ENCODE measurements at regions not wholly inside any gene's neighbourhood (a gene's known extent, or its start where the extent isn't known, plus 50 kb on each side); places are given as distances from the start of the nearest gene placed in this dataset.
A peak's percentile ranks its signal among the peaks of the same experiment; 100 is the strongest.

DNA sequence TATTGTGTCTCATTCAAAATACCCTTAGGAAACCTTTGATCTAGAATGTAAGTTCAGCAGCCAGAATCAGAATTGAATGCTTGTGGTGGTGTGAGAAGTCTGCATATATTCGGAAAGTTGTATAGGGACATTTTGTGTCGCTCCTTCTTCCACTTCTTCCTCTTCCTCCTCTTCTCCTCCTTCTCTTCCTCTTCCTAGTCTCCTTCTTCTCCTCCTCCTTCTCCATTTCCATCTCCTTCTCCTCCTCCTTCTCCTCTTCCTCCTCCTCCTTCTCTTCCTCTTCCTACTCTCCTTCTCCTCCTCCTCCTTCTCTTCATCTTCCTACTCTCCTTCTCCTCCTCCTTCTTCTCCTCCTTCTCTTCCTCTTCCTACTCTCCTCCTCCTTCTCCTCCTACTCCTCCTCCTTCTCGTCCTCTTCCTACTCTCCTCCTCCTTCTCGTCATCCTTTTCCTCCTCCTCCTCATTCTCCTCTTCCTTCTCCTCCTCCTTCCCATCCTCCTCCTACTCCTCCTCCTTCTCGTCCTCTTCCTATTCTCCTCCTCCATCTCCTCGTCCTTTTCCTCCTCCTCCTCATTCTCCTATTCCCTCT is 749.3 kb upstream of the GOLIM4 start:
- DNase-seq (ENCODE audit: low read depth in 2 of 2): no peak

GRCh38 chr3:168844472-168844871 is 748.7 kb upstream of the GOLIM4 start:
- no peak for DNase-seq (ENCODE audit: low read depth in 2 of 2)

DNA sequence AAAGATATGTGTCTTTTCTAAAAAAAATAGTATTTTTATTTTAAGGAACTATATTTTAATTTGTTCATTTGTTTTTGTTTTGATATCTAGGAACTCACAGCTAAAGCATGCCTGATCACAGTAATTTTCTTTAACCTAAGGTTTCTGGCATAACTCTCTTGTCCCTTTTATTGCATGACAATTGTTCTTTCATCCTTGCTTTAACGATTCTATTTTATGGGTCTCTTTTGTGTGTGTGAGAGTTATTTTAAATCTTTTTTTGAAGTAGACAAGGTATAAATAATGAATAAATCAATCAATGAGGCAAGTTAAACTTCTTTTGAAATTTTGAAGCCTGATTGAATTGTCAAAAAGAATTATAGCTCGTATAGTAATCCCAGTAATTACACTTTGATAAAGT is 747.8 kb upstream of the GOLIM4 start:
- no peak for DNase-seq (ENCODE audit: low read depth in 2 of 2)

- no peak for DNase-seq (ENCODE audit: low read depth in 2 of 2)
Observed at GRCh38 chr3:168839653-168840052, 743.9 kb upstream of the GOLIM4 start.

GRCh38 chr3:168834558-168834957 is 738.8 kb upstream of the GOLIM4 start:
- no peak for DNase-seq (ENCODE audit: low read depth in 2 of 2)

GRCh38 chr3:168828943-168829342 is 733.2 kb upstream of the GOLIM4 start:
- no peak for DNase-seq (ENCODE audit: low read depth in 2 of 2)

DNA sequence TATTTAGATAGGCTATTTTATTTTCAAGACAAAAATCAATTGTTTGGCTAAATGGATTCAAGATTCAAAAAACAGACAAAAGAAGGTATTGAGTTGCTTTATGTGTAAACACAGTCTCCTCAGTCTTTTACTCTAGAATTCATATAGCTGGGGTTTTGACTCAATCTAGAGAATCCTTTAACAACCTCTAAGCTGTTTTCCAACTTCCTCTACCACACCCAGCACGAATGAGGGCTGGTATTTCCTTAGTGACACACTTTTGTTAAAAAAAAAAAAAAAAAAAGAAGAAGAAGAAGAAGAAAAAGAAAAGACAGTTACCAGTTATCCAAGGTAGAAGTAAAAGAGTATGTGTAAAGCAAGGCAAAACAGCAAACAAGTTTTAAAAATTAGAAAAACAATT is 732.8 kb upstream of the GOLIM4 start:
- no peak for DNase-seq (ENCODE audit: low read depth in 2 of 2)

DNA sequence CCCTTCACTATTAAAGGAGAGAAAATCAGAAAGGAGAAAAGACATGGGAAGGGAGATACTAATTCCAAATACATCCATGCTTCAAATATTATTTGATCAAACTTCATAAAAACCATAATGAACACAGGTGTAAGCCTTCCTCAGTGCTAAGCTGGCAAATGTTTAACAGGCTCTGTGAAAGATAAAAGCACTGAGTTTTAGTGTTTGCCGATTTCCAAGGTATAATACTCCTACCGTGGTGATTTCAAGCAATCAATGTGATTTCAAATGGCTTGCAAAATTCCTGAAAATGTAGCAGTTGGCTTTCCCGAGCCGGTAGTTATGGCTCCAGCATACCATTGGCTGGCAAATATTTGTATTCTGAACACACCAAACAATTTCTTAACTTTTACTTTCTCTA is 732.3 kb upstream of the GOLIM4 start:
- no peak for DNase-seq (ENCODE audit: low read depth in 2 of 2)

GRCh38 chr3:168824107-168824506 is 728.4 kb upstream of the GOLIM4 start:
- DNase-seq (ENCODE audit: low read depth in 2 of 2): no peak

- no peak for DNase-seq (ENCODE audit: low read depth in 2 of 2)
Observed at GRCh38 chr3:168823466-168823865, 727.7 kb upstream of the GOLIM4 start.

GRCh38 chr3:168820810-168821415 is 725.2 kb upstream of the GOLIM4 start:
- no peak for DNase-seq (ENCODE audit: low read depth in 2 of 2)

- no peak for DNase-seq (ENCODE audit: low read depth in 2 of 2)
Observed at GRCh38 chr3:168817177-168817576, 721.5 kb upstream of the GOLIM4 start.

DNA sequence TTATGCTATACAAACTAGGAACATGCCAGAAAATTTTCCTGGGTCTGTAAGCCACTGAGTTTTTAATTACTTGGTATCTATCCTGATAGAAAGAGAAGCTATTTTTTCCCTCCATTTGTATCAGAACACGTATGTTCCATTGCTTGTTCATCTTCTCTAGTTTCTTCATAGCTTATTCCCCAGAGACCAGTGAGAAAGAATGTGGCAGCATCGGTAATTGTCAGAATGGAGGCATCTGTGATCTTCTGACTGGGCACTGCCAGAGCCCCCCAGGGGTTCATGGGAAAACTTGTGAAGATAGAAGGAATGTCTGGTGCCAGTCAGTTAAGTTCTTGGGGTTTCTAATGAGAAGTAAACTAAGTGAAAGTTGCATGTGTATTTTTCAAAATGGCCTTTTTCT is 720.2 kb upstream of the GOLIM4 start:
- DNase-seq (ENCODE audit: low read depth in 2 of 2): no peak

DNA sequence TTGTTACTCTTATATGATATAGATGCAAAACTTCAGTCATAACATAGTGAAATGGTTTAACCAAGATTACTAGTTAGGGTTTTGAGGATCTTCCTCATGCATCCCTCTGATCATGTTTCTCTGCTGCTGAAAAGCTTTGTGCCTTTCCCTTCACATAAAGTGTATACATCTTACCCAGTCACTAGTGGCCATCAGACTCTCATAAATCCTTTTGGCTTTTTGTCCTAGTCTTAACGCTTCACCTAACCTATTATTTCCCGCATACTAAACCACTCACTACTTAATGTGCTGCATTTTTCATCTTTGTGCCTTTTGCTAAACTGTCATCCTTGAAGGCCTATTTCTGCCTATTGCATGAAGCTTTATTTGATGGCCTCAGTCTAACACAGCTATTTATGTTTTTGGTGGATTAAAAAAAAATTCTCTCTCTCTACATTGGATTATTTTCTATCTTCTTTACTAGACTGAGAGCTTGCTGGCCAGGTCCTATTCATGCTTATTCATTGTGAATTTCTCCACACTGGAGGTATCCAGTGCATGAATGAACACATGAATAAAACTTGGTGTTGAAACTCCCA is 717.6 kb upstream of the GOLIM4 start:
- DNase-seq (ENCODE audit: low read depth in 2 of 2): no peak

- no peak for DNase-seq (ENCODE audit: low read depth in 2 of 2)
Observed at GRCh38 chr3:168812234-168812633, 716.5 kb upstream of the GOLIM4 start.

GRCh38 chr3:168808596-168808995 is 712.9 kb upstream of the GOLIM4 start:
- DNase-seq (ENCODE audit: low read depth in 2 of 2): no peak

DNA sequence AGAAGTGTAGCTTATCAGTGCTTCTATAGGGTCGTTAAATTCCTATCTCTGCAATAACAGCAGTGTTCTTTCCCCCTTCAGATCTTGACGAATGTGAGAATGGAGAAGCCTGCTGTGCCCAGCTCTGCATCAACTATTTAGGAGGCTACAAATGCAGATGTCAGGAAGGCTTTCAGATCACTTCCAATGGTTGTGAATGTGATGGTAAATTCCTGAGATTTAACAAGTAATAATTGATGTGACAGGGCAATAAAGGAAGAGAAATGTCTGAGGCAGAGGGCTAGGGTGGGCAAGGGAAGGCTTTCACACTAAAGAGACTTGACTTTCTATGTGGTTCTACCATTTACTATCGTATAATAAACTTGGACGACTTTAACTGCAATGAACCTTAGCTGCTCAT is 711.7 kb upstream of the GOLIM4 start:
- no peak for DNase-seq (ENCODE audit: low read depth in 2 of 2)

DNA sequence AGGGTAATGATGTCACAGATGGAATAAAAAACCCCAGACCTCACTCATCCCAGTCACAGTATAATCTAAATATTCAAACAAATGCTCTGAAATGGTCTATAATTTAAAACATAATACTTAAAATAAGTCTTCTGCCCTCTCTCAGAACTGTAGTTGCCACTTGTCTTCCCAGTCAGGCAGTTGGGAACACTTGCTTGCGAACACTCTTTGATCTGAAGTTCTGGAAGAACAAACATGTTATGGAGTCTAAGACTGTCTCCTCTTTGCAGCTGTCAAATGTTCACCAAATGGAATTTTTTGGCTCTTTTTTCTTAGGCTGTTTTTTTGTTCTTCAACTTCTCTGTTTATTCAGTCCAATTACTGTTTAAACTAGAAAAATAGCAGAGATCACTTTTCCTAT is 711.1 kb upstream of the GOLIM4 start:
- no peak for DNase-seq (ENCODE audit: low read depth in 2 of 2)

- DNase-seq (ENCODE audit: low read depth in 2 of 2): no peak
Observed at GRCh38 chr3:168803536-168803935, 707.8 kb upstream of the GOLIM4 start.

DNA sequence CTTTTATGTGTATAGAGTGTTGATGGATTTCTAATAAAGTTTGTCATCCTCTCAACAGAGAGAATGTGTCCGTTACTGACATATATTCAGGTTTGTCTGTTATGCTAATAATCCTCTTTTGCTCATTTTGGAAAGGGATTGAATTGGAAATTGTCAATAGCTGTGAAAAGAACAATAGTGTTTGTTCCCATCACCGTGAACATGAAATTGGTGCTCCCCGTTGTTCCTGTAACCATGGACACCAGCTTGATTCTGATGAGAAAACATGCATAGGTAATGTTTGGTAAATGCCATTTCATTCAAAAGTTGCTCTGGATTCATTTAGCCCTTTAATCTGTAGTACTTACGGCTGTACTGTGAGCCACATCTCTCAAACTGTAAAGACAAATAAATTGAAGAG is 707.0 kb upstream of the GOLIM4 start:
- DNase-seq (ENCODE audit: low read depth in 2 of 2): no peak

GRCh38 chr3:168801794-168802193 is 706.1 kb upstream of the GOLIM4 start:
- DNase-seq (ENCODE audit: low read depth in 2 of 2): peak; percentile 77 to 81

DNA sequence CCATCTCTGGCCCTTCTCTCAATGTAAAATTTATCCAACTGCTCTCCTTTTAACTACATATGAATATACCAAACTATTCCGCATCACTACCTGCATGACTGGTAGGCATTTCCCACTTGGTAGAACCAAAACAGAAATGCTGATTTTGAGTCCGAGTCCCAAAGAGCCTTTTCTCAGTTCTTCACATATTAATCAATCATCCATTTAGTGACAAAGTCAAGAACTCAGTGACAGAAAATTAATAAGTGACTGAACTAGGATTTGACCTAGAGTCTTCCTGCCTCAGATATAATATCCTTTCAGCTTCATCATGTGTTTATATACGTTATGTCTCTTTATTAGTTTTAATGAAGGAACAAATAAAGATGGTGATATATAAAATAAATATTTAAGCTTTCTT is 700.6 kb upstream of the GOLIM4 start:
- DNase-seq (ENCODE audit: low read depth in 2 of 2): no peak

- no peak for DNase-seq (ENCODE audit: low read depth in 2 of 2)
Observed at GRCh38 chr3:168794427-168794826, 698.7 kb upstream of the GOLIM4 start.

- DNase-seq (ENCODE audit: low read depth in 2 of 2): no peak
Observed at GRCh38 chr3:168782193-168782592, 686.5 kb upstream of the GOLIM4 start.

Measured in fibroblast of skin of left quadriceps (primary cell).